Right hindlimb (tissue), 1 donor: ENCODE measurements at regions not wholly inside any gene's neighbourhood (a gene's known extent, or its start where the extent isn't known, plus 50 kb on each side); places are given as distances from the start of the nearest gene placed in this dataset.

Experiments
- DNase-seq: peaks from one replicate; pipeline ENCODE4 v3.0.0-alpha.2; 2018

DNA sequence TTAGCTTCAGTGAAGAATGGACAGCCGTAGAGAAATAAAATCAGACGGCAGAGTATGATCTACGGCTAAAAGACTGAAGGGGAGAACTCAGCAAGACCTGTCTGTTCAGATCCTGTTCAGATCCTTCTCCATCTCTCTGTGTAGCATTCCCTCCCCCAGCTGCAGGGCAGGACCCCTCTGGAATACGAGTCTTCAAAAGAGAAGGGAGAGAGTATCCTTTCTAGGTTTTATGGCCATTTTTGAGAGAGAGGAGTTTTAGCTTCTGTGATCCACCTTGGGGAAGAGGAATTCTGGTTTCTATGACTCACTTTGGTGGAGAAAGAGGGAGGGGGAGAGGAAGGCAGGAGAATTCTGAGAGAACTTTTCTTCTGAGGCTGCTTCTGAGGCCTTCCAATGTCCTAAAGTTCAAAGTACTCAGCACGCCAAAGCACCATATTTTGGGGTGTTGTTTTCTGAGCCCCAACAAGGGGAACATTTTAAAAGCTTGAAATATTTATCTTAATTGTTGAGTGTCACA lies 194.4 kb upstream of the TLE4 start:
- no peak for DNase-seq

DNA sequence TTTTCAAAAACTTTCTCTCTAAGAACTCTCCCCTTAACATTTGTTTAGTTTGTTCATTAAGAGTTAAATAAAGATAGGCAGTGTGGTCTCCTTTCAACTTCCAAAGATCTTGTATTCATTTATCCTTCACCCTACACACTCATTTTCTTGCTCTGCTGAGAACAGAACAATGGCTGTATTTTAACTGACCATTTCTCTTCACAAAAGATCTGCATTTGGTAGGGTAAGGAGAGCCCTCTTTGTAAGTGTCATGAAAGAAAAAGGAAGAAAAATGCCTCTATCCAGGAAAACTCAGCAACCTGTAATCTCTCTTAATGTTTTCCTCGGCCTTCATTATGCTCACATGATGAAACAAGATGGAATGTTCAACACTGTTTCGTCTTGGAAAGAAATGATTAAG lies 193.7 kb upstream of the TLE4 start:
- DNase-seq: no peak

DNA sequence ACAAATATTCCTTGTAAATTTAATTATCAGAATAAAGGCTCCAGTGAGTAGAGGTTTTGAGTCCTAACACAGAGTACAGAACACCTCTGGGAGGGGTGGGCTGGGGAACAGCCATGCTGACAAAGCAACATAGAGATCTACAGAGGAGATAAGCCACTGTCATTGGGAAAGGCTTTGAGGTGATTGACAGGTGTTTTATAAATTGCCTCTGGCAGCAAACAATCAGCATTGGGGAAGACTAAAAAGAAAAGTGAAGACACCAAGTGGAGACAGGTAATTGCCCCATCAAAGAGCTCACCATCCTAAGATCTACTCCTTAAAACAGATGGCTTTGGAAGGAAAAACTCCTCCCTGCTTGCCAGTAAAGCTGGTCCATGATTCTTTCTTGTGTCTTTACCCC lies 189.7 kb upstream of the TLE4 start:
- no peak for DNase-seq

DNA sequence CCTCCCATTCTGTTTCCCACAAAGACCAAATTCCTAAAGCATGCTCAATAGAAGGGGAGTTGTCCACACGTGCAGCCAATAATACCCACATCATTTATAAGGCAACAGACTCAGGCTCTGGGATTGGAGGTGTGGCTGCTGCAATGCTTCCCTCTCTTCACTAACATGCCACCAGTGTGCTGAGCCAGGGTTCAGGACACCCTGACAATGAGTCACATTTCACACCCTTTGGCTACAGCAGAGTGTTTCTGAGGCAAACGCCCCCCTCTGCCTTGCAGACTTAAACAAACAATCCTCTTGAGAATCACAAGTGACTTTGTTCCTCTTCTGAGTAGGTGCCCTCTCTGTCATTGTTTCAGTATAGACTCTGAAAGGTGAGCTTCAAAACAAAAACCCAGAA lies 189.3 kb upstream of the TLE4 start:
- no peak for DNase-seq

DNA sequence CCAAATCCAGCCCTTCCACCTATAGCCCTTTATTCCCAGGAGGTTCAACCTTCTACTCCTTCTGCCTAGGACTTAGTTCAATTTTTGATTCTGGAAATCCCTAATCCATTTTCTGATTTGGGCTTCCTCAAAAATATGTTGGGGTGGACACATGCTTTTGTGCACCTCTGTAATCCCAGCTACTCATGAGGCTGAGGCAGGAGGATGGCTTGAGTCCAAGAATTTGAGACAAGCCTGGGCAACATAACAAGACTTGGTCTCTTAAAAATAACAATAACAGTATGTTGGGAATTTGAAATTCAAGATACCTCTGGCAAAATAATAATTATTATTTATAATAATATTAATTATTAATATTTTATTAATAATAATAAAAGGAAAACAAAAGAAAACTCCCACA lies 188.7 kb upstream of the TLE4 start:
- no peak for DNase-seq

DNA sequence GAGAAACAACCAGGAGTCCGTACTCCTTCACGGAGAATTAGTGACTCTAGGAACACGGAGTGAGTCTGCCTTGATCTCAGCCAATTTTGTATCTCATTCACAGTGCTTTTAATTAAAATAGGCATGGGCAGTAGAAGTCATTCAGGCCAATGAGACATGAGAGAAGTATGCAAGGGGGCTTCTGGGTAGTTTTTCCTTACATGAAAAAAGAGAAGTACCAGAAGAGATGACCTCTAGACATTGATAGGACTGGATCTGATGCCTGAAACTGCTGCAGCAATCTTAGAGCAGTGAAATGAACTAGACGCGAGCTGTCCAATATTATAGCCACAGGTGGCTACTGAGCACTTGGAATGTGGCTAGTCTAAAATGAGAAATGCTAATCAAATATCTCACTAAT lies 187.7 kb upstream of the TLE4 start:
- no peak for DNase-seq

DNA sequence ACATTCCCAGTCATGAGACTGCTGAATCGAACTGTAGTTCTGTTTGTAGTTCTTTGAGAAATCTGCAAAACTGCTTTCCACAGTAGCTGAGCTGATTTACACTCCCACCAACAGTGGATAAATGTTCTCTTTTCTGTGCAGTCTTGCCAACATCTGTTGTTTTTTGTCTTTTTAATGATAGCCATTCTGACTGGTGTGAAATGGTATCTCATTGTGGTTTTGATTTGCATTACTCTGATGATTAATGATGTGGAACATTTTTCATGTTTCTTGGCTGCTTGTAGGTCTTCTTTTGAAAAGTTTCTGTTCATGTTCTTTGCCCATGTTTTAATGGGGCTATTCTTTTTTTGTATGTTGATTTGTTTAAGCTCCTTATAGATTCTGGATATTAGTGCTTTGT lies 187.3 kb upstream of the TLE4 start:
- no peak for DNase-seq

DNA sequence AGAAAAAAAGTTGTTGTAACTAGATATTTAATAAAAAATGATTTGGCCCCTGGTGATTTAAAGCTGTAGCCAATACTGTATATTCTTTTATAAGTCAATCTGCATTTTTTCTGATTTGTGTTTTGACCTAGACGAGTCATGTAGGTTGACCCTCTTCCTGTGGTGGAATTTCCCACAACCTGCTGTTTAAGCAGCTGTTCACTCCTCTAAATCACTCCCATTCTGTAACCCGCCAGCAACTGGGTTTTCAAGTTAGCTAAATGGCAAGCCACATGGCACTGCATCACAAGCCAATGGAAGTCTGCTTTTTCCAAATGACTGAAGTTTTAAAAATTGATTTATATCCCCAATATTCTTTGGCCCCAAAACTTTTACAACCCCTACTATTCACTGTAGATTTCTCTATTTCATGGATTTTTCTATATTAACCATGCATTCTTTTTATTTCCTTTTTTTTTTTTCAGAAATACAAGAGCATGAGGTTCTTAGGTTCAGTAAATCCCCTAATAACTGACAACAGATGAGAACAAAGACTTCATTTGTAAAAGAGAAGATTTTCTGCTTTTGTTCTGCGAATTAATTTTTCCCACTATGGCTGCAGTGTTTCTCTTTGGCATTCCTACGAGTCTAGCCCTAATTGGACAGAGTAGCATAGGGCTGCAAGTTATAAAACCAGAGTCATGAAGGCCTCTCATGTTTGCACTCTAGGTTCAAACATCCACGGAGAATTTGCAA lies 184.5 kb upstream of the TLE4 start:
- peak; percentile 51 for DNase-seq

DNA sequence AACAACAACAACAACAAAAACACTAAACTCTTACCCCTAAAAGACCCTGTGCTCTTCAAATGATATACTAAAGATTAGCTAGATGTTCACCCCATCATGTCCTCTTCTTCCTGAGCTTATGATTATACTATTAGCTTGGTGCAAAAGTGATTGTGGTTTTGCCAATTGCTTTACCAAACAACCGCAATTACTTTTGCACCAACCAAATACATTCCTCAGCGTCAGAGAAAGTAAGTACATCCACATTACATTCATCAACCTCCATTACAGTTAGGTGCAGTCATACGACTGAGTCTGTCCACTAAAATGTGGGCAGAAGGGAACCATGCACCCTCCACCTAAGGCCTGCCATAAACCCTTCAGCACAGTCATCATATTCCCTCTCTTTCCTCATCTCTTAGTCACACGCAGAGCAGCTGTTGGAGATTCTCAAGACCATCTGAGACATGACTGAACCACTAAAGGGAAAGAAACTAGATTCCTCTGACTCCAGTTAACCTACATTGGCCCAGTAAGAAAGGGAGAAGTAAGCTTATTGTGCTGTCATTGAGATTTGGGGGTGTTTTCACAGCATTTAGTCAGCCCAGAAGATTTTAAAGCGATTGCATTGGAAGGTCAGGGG lies 181.6 kb upstream of the TLE4 start:
- DNase-seq: no peak

DNA sequence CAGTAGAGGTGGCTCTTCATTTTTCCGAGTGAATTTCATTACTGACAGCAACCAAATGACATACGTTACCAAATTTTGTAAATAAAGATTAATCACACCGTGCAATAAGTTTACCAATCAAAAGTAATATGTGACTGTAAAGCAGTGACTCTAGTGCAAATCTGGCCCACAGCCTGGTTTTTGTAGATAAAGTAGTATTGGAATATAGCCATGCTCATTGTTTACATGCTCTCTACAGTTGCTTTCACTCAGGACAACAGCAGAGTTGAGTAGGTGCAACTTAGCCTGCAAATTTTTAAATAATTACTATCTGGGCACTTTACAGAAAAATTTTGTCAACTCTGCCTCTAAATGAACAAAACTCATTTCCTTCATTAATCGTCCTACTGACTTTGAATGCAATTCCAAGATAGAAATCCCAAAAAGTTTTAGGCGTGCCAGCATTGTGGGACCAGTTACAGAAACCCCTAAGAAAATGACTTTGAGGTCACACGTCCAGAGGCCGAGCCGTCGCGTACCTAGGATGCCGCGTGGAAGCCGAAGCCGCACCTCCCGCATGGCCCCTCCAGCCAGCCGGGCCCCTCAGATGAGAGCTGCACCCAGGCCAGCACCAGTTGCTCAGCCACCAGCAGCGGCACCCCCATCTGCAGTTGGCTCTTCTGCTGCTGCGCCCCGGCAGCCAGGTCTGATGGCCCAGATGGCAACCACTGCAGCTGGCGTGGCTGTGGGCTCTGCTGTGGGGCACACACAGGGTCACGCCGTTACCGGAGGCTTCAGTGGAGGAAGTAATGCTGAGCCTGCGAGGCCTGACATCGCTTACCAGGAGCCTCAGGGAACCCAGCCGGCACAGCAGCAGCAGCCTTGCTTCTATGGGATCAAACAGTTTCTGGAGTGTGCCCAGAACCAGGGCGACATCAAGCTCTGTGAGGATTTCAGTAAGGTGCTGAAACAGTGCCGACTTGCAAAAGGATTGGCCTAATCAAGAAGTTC lies 180.7 kb upstream of the TLE4 start:
- DNase-seq: no peak

DNA sequence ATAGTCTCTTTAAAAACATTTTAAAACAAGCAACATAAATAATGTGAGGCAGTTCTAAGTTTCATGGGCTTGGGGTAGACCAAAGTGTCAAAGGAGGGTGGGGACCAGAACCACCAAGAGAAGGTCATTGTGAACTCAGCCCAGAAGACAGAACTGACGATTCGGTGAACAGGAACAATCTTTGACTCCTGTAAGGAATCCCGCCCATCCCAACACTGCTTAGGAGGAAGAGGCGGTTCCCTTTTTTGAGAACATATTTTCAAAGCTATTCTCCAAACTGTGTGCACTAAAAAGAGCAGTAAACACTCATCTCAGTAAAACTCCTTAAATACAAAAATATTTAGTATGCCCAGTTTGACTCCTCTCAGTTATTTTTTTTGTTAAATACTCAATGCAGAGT lies 176.5 kb upstream of the TLE4 start:
- DNase-seq: no peak

DNA sequence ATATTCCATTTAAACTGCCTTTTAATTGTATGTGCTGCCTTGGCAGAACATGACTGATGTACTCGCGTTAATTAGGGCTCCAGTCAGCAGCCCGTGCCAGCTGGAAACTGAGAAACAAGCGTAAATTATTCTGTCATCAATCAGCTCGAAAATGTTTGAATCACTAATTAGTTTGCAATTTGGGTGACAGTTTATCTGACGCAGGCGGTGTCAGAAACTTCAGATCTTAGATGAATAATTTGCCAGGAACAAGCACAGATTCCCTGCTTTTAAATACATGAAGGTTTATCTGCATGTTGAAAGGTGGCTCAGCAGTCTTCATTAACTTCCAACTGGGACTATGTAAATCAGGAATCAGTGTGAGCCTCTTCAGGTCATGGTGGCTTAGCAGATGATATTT lies 176.0 kb upstream of the TLE4 start:
- no peak for DNase-seq

DNA sequence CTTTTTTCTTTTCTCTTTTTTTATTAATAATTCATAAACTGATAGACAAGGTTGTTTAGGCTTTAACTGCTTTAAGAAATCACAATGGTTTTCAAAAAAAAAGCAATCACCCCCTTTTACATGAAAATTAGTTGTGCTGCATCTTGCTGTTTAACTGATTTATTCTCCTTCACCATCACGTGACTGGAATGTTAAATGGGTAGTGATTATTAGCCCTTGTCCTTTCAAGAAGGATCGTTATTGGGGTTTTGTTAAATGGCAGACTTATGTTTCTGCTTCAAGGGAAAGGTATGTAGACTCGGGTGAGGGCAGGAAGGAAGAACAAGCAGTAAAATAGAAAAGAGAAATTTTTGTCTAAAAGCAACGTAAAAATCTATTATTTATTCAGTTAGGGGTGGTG lies 175.6 kb upstream of the TLE4 start:
- DNase-seq: no peak

DNA sequence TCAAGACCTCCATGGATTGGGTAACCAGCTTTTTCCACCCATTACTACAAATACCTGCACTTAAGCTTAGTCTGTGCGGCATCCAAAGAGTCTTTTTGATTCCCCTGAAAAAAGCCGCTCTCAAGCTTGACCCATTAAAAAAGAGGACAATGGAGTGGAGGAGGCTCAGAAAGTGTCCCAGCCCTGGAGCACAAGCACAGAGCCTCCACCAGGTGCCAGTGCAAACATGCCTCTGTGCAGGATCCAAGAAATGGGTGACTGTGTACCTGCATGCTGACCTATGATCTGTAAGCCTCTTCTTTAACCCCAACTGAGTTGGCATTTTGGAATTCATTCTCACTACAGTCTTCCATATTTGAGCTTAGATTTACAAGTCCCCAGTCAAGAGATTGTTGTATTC lies 168.3 kb upstream of the TLE4 start:
- DNase-seq: no peak

DNA sequence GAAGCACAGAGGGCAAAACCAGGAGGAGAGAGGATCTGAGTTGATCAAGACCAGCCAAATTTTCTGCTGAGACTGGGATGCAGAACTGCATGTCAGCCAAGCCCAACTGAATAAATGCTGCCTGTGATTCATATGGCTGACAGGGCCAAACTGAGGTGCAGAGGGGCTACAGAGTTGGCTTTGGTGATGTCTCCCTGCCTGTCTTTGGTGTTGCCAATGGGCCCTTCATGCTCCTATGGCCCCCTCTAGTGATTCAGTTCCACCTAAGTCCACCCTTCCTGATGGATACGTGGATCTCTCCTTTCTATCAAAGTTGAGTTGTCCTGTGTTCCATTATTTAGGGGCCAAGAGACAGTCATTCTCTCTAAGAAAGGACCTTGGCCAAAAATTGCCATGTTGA lies 163.6 kb upstream of the TLE4 start:
- DNase-seq: no peak

DNA sequence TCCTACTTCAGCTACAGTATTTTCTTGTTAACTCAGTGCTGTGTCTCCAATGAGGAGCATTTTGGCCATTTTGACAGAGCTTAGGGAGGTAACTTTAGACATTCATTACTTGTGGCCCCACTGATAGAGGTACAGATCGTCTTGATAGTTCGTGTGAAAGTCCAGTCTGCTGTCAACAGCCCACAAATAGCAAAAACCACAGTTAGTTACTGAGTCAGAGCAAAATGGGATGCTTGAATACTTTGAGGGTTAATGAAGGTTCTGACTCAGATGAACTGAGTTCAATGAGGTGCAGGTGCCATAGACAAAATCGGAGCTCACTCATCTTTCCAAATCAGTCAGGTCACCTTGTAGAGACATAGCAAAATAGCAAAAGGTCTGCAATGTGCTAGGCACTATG lies 163.1 kb upstream of the TLE4 start:
- no peak for DNase-seq

DNA sequence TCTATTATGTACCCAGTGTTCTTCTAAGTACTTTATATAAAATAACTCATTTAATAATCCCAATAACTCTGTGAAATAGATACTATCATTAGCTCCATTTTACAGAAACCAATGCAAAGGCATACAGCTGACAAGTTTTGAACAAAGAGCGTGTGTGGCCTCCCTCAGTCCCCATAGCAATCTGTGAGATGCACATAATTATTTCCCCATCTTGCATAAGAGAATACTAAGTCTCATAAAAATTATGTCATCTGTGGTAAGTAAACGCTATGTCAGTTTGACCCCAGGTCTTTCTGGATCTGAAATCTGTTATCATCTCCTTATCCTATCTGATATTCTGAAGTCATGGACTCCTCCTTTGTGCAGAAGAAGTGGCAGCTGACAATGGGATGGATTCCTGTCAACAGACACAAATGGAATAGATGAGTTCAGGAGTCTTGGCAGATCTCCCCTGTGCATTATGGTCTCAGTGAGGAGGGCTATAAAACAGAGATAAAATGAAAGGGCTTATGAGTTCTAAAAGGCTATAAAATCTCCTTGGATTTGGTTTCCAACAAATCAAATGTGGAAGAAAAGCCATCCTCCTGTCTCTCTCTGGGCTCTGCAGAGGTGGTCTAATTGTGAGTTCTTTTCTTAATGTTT lies 162.5 kb upstream of the TLE4 start:
- DNase-seq: no peak

DNA sequence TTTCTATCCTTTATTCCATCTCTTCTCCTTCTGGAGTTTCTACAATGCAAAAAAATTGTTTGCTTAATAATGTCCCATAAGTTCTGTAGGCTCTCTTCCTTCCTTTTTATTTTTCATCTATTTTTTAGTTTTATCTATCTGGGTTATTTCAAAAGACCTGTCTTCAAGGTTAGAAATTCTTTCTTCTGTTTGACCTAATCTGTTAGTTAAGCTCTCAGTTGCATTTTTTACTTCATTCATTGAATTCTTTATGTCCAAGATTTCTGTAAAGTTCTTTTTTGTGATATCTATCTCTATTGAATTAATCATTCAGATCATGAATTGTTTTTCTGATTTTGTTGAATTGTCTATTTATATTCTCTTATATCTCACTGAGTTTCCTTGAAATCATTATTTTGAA lies 145.9 kb upstream of the TLE4 start:
- no peak for DNase-seq

DNA sequence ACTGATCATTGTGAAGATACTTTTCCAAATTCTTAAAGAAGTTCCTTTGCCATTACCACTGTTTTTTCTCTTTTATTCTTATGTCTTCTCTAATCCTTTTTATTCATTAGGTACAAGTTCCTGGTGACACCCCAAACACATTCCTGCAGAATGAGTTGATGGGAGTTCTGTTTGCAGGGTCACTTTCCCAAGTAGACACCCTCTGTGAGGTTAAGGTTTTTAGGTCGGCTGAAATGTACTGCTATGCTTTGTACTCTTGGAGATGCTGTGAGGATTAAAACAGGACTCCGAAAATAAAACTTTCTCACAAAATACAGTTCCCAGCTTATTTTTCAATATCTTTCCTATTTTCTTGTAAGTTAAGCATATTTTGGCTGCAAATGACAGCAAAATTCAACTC lies 143.3 kb upstream of the TLE4 start:
- DNase-seq: no peak

DNA sequence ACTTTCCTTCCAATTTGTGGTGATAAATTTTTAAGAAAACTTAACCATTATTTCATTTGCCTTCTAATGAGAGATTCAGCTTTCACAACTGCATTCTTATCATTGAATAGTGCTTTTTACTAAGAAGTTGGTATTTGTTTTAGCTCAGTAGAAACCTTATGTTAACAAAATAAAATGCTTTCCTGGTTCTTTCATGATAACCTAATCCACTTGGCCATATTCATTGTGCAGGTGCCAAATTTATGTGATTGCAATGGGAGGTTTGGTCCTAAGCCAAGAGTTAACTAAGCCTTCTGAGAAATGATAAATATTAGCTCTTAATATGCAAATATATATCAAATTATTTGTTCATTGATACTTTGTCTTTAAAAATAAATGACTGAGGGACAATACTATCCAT lies 141.1 kb upstream of the TLE4 start:
- no peak for DNase-seq

DNA sequence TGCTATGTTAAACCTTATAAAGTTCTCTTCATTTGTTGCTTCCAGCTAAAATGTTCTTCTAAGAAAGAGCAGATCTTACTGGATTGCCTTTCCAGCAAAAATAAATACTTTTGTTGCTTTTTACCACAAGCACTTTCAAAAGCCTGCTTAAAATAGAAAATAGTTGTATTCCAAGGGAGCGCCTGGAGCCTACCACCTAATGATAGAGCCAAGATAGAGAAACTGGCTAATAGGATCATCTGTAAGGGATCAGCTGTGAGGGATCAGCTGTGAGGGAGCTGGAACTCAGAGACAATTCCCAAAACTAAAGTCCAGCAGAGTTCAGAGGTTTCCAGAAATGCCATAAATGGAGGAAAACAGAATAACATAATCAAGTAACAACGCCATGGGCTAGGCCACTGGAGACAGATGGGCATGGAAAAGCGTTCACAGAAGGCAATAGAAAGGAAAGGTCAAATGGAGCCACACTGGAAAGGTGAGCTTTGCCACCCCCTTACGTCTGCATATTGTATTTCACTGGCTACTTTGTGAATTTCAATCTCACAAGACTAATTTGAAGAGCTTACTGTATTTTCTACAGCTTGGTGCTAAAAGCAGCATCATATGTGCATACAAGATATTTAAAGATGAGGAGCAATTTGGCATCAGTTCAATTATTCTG lies 140.6 kb upstream of the TLE4 start:
- no peak for DNase-seq

DNA sequence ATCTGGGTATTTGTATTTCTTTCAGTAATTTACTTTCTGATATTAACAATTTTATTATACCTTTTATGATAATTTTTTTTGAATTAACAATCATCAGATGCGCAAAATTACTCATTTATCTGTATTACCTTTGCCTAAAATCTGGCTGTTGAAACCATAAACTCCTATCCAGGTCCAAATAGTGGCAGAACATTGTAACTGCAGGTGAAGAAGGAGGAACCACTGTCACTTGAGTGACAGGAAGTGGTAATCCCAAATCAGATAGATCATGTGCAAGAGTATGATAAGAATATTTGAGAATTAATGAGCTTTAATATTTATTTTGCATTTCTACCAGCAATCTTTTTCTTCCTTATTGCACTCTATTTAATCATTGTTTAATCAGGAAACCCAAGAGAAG lies 139.3 kb upstream of the TLE4 start:
- no peak for DNase-seq

DNA sequence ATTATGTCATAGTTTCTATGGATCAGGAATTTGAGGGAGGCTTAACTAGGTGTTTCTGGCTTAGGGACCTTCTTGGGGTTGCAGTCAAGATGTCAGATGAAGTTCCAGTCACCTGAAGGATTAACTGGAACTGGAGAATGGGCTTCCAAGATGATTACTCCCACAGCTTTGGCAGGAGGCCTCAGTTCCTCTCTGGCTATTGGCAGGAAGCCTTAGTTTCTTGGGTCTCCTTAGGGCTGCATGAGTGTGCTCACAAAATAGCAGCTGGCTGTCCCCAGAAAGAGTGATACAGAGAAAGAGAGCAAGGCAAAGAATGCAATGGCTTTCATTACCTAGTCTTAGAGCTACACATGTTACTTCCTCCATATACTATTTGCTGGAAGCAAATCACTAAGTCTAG lies 138.1 kb upstream of the TLE4 start:
- DNase-seq: peak; percentile 73
